Left lung (tissue), 4 donors: ENCODE measurements at regions not wholly inside any gene's neighbourhood (a gene's known extent, or its start where the extent isn't known, plus 50 kb on each side); places are given as distances from the start of the nearest gene placed in this dataset.

Source experiments
- ATAC-seq: fragments of 200-7000 bp; cut with Tn5 transposase; one replicate; pipeline ENCODE4 v1.9.1; 2020; ENCODE audit warnings: moderate library complexity
- DNase-seq, 4 donors: peaks; one replicate each; pipeline ENCODE4 v3.0.0-alpha.2; 2013 to 2020
- H3K27ac ChIP-seq, 2 donors: fragments of 200-600 bp; sonication (generic) in 1 of 2; one replicate each; pipeline versions ENCODE4 v1.5.0 to v1.8.0; 2020 to 2021
- H3K27me3 ChIP-seq, 2 donors: fragments of 200-600 bp; sonication (generic) in 1 of 2; one replicate each; pipeline versions ENCODE4 v1.5.0 to v1.8.0; 2020 to 2021
- H3K36me3 ChIP-seq, 2 donors: fragments of 200-600 bp; sonication (generic) in 1 of 2; one replicate each; pipeline versions ENCODE4 v1.5.0 to v1.8.0; 2020 to 2021
- H3K4me1 ChIP-seq, 2 donors: fragments of 200-600 bp; one replicate each; pipeline ENCODE4 v1.8.0; 2021
- H3K4me3 ChIP-seq, 2 donors: fragments of 200-600 bp; sonication (generic) in 1 of 2; one replicate each; pipeline versions ENCODE4 v1.5.0 to v1.8.0; 2020 to 2021; ENCODE audit warnings: mild to moderate bottlenecking in 1 of 2
- H3K9me3 ChIP-seq, 2 donors: fragments of 200-600 bp; sonication (generic) in 1 of 2; one replicate each; pipeline versions ENCODE4 v1.5.0 to v1.8.0; 2020 to 2021
- CTCF ChIP-seq, 2 donors: fragments of 200-600 bp; sonication (generic) in 1 of 2; IDR thresholded peaks; one replicate each; pipeline versions ENCODE4 v1.5.0 to v1.8.0; 2021; ENCODE audit warnings: antibody characterized with exemption in 2 of 2
- intact Hi-C, 2 donors: fragments of 100-400 bp; cut with DNase I; formaldehyde crosslinking; loops; one replicate each; pipeline versions ENCODE4 v1.11.2 to v1.14.2; 2022
- donor health status: DM: no; HTN: yes; CAD: no.
- donor health status: DM: no; HTN: no; CAD: no.

DNA sequence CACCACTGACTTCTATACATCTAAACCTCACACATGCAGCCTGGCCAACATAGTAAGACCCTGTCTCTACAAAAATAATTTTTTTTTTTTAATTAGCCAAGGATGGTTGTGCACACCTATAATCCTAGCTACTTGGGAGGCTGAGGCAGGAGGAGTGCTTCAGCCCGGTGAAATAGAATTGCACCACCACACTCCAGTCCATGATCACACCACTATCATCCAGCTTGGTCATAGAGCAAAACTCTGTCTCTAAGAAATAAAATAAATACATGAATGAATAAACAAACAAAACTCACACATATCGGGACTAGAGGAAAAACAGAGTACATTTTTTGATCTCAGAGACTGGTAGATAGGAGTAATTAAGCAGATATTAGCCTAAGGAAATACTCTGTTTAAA is 66.6 kb upstream of the PDE5A start:
- Histone ChIP-seq H3K27me3 (no peaks in the 10 kb centered on the region), H3K4me3 (no peak overlapping the region), H3K4me1 (peaks cover 0 to 5% of the 10 kb centered on the region in 2 donors), H3K27ac (no peak overlapping the region), H3K9me3 (no peaks in the 10 kb centered on the region), H3K36me3 (no peaks in the 10 kb centered on the region)
- TF ChIP-seq CTCF (IDR thresholded peaks at IDR 0.05): no peak
- intact Hi-C loops: no loop called here
- ATAC-seq (no peak), DNase-seq (no peak)

DNA sequence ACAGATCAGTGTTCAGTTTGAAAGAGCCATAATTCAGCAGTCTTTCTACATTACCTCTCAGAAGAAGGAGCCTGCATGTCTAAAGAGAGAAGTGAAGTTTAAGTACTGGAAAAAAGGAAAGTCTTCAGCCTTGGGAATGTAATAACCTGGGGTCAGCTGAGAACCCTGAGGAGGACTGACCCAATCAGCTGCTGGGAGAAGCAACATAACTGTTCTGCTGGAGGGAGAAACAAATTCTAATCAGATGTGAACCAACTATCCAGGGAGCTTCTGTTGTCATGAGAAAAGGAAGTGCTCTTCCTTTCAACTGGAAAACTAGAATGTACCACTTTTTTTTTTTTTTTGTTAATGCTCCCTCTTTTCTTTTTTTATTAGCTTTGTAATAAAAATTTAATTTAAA is 64.5 kb upstream of the PDE5A start:
- Histone ChIP-seq H3K4me1 (peaks cover 0 to 5% of the 10 kb centered on the region in 2 donors), H3K9me3 (no peaks in the 10 kb centered on the region), H3K27me3 (no peaks in the 10 kb centered on the region), H3K36me3 (no peaks in the 10 kb centered on the region), H3K4me3 (no peak overlapping the region), H3K27ac (no peak overlapping the region)
- intact Hi-C loops: no loop called here
- TF ChIP-seq CTCF (IDR thresholded peaks at IDR 0.05): no peak
- ATAC-seq (no peak), DNase-seq (no peak)

- DNase-seq: no peak
- Histone ChIP-seq H3K4me3 (no peak overlapping the region), H3K4me1 (peaks cover 0 to 5% of the 10 kb centered on the region in 2 donors), H3K36me3 (no peaks in the 10 kb centered on the region), H3K27ac (no peak overlapping the region), H3K9me3 (no peaks in the 10 kb centered on the region), H3K27me3 (no peaks in the 10 kb centered on the region)
- no peak for TF ChIP-seq CTCF (IDR thresholded peaks at IDR 0.05)
- ATAC-seq: no peak
- intact Hi-C loops: no loop called here
Measured at GRCh38 chr4:119692001-119692400, 63.4 kb upstream of the PDE5A start.

- ATAC-seq: no peak
- Histone ChIP-seq H3K36me3 (no peaks in the 10 kb centered on the region), H3K27me3 (no peaks in the 10 kb centered on the region), H3K4me3 (no peak overlapping the region), H3K4me1 (peaks cover 0 to 5% of the 10 kb centered on the region in 2 donors), H3K9me3 (no peaks in the 10 kb centered on the region), H3K27ac (no peak overlapping the region)
- TF ChIP-seq CTCF (IDR thresholded peaks at IDR 0.05): no peak
- intact Hi-C loops: no loop called here
- DNase-seq: no peak
Measured at GRCh38 chr4:119690871-119691270, 62.3 kb upstream of the PDE5A start.

GRCh38 chr4:119688446-119688845 is 59.8 kb upstream of the PDE5A start:
- peaks cover under 1 to 5% of the 10 kb centered on the region in 2 donors for H3K4me1 ChIP-seq
- TF ChIP-seq CTCF (IDR thresholded peaks at IDR 0.05): no peak
- no peaks in the 10 kb centered on the region for H3K9me3 ChIP-seq
- H3K36me3 ChIP-seq: no peaks in the 10 kb centered on the region
- ATAC-seq (no peak), DNase-seq (no peak)
- intact Hi-C loops: no loop called here
- no peaks in the 10 kb centered on the region for H3K27me3 ChIP-seq
- H3K4me3 ChIP-seq: no peak overlapping the region
- H3K27ac ChIP-seq: no peak overlapping the region
